Activated T-cell treated with anti-CD3 and anti-CD28 coated beads for 1 hour (primary cell): ENCODE measurements at regions not wholly inside any gene's neighbourhood (a gene's known extent, or its start where the extent isn't known, plus 50 kb on each side); places are given as distances from the start of the nearest gene placed in this dataset.

Source experiments
- DNase-seq: peaks from one replicate; pipeline ENCODE4 v3.0.0-alpha.2; 2020; ENCODE audit warnings: low read depth

GRCh38 chr6:1551249-1551648, 58.5 kb upstream of the FOXC1 start:
- DNase-seq, result no peak

GRCh38 chr6:1552296-1552761, 57.4 kb upstream of the FOXC1 start:
- DNase-seq, result no peak

DNA sequence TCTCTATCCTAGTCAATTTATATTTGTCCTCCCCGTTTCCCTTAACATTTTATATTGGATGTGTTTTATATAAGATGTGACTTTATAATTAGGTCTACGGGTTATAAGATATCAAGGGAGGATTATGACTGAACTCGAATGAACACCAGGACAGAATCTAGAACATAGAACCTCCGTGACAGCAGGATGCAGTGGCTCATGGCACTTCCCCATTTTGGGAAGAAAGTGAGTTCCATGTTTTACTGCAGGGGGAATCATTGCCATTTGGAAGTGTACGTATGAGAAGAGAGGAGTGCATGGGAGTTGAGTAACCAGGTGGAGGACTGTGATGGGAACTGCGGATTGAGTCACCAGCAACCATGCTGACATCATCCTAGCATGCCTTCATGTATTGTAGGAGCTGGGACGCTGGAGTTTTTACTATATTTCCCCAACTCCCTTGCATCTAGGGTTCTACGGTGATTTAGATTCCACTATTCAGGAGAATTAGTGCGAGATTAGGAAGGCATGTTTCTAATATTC, 56.1 kb upstream of the FOXC1 start:
- DNase-seq, result no peak

- DNase-seq, result no peak
Observed at GRCh38 chr6:1554141-1554475, 55.6 kb upstream of the FOXC1 start.

DNA sequence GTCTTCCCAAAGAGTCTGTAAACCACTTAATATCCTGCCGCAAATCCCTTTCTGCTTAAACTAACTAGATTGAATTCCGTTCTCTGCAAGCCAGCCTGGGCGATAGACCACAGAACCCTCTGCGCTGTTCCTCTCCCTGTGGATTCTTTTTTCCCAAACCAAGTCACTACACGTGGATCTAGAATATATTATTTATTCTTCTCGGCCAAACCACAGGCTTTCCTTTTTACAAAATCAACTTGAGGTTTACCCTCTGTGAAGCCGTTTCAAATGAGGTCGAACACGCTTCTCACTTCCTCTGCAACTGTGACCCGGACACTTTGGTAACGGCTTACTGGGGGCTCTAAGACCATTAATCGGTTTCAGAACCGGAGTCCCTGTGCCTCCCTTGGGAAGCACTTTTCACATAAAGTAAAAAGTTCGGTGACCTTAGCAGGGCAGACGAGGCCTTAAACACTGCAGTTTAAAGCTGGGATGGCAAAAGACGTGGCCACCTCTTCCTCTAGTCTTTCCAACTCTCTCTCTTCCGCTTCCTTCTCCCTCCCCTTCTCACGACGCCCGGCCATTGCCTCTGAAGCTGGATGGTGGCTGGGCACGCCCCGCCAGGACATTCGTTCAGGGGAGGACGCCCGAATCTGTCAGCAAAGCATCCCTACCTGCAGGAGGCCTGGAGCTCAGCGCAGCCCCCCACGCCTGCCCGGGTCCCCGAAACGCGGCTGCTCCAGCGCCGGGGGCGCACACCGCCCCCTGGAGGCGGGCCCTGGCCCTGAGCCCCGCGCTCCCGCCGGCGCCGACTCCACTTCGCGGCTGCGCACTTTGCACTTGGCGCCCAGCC, 55.0 kb upstream of the FOXC1 start:
- peak; percentile 72 for DNase-seq

DNA sequence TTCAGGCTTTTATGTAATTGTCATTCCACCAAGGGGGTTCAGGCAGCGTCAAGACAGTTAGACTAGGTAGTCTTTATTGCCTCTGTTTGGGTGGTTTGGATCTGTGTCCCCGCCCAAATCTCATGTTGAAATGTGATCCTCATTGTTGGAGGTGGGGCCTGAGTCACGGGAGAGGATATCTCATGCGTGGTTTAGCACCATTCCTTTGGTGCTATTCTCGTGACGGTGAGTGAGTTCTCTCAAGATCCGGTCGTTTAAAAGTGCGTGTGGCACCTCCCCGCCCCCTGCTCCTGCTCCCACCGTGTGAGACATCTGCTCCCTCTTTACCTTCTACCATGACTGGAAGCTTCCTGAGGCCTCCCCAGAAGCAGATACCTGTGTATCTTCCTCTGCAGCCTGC, 51.3 kb upstream of the FOXC1 start:
- no peak for DNase-seq
